BJ (cell line): ENCODE measurements at regions not wholly inside any gene's neighbourhood (a gene's known extent, or its start where the extent isn't known, plus 50 kb on each side); places are given as distances from the start of the nearest gene placed in this dataset.

Experiments used
- CTCF ChIA-PET: fragments of 350-600 bp; formaldehyde crosslinking; extraction: SDS; loops from one replicate; lab custom pipeline; 2021; ENCODE audit warnings: antibody characterized with exemption, inconsistent platforms; lab: Yijun Ruan, JAX
- POLR2A ChIA-PET: fragments of 300-600 bp; sonication (Branson Sonifier 250); formaldehyde crosslinking; extraction: SDS; loops from one replicate; lab custom pipeline; 2021; ENCODE audit warnings: antibody characterized with exemption; lab: Charles Lee
- DNase-seq: peaks from one replicate; pipeline ENCODE4 v3.0.0-alpha.2; 2011; ENCODE audit warnings: low read depth
- H3K27me3 ChIP-seq: 2 replicates; pipeline ENCODE4 v1.6.0; 2011; ENCODE audit warnings: low read length; ENCODE audit not compliant: control insufficient read depth, insufficient read depth
- H3K36me3 ChIP-seq: 2 replicates; pipeline ENCODE4 v1.5.1; 2011; ENCODE audit warnings: low read length; ENCODE audit not compliant: control insufficient read depth, insufficient read depth
- H3K4me3 ChIP-seq: 2 replicates; pipeline ENCODE4 v1.5.1; 2011; ENCODE audit warnings: low read depth, mild to moderate bottlenecking, control low read depth, low read length
- CTCF ChIP-seq: IDR thresholded peaks from 2 replicates; pipeline ENCODE4 v1.5.1; 2011; ENCODE audit warnings: low read depth, mild to moderate bottlenecking, control low read depth, inconsistent platforms, low read length, moderate library complexity; ENCODE audit not compliant: insufficient read depth

GRCh38 chr9:89984214-89984613 is 379.4 kb downstream of the GADD45G start:
- H3K36me3 ChIP-seq, result no peaks in the 10 kb centered on the region
- H3K4me3 ChIP-seq, result no peak overlapping the region
- DNase-seq, result no peak
- no peak for TF ChIP-seq CTCF
- ChIA-PET CTCF (no interaction called here), POLR2A (no interaction called here)
- no peaks in the 10 kb centered on the region for H3K27me3 ChIP-seq

GRCh38 chr9:89985068-89985467 is 380.3 kb downstream of the GADD45G start:
- ChIA-PET CTCF (no interaction called here), POLR2A (no interaction called here)
- Histone ChIP-seq H3K4me3 (no peak overlapping the region), H3K36me3 (no peaks in the 10 kb centered on the region), H3K27me3 (no peaks in the 10 kb centered on the region)
- no peak for TF ChIP-seq CTCF
- DNase-seq, result no peak

- no peaks in the 10 kb centered on the region for H3K27me3 ChIP-seq
- DNase-seq, result no peak
- no peaks in the 10 kb centered on the region for H3K36me3 ChIP-seq
- POLR2A ChIA-PET, result no interaction called here
- no peak overlapping the region for H3K4me3 ChIP-seq
- TF ChIP-seq CTCF, result no peak
- CTCF ChIA-PET, result no interaction called here
Observed at GRCh38 chr9:89986190-89986589, 381.4 kb downstream of the GADD45G start.

GRCh38 chr9:89988458-89988857 is 383.6 kb downstream of the GADD45G start:
- no peak for DNase-seq
- ChIA-PET POLR2A (no interaction called here), CTCF (interaction anchor here (0.7 kb wide), 1 partner anchor 385 kb away, joined by 3 read pairs; no protein-coding TSS in a partner anchor)
- TF ChIP-seq CTCF, result no peak
- no peak overlapping the region for H3K4me3 ChIP-seq
- H3K27me3 ChIP-seq, result no peaks in the 10 kb centered on the region
- H3K36me3 ChIP-seq, result no peaks in the 10 kb centered on the region

GRCh38 chr9:89991204-89991790 is 386.5 kb downstream of the GADD45G start:
- Histone ChIP-seq H3K27me3 (0 out of 2 replicates have a peak, but pooled peaks cover 3% of the 10 kb centered on the region), H3K4me3 (no peak overlapping the region), H3K36me3 (no peaks in the 10 kb centered on the region)
- ChIA-PET POLR2A (no interaction called here), CTCF (no interaction called here)
- DNase-seq, result no peak
- TF ChIP-seq CTCF, result no peak
